GM12873 (cell line): ENCODE measurements at regions not wholly inside any gene's neighbourhood (a gene's known extent, or its start where the extent isn't known, plus 50 kb on each side); places are given as distances from the start of the nearest gene placed in this dataset.

Source experiments
- CTCF ChIP-seq: IDR thresholded peaks from 2 replicates; pipeline ENCODE4 v1.5.1; 2012; ENCODE audit warnings: low read depth, mild to moderate bottlenecking, moderate library complexity, low read length, control low read depth; ENCODE audit not compliant: insufficient read depth; ENCODE audit errors: missing control alignments

- no peak for TF ChIP-seq CTCF
These were observed 377.7 kb downstream of the TDRD15 start for GRCh38 chr2:21501376-21502027.

DNA sequence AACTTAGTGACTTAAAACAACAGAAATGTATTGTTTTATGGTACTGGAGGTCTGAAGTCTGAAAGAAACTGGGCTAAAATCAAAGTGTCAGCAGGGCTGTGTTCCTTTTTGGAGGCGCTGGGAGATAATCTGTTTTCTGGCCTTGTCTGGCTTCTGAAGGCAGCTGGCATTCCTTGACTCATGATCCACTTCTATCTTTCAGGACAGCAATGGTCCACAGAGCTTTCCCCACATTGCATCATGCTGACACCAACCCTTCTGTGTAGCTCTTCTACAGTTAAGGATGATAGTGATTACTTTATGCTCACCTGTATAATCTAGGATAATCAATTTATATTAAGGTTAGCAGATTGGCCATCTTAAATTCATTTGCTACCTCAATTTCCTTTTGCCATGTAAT lies 392.1 kb downstream of the TDRD15 start:
- no peak for TF ChIP-seq CTCF

DNA sequence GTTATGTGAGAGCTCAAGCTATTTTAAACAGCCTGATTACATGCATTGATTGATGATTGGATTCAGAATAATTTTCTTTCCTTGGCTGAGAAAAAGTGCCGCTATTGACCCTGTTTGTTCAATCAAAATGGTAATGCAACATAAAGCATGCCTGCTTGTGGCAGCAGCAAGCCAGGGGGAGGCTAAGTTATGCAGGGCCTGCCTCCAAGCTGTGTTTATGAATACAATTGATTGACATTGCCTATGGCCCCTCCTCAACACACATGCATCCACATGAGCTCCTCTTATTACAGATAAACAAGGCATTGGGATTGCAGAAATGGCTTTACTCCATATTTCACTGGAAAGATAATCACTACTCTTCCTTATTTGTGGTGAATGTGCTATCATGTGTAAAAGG lies 395.6 kb downstream of the TDRD15 start:
- TF ChIP-seq CTCF = no peak

DNA sequence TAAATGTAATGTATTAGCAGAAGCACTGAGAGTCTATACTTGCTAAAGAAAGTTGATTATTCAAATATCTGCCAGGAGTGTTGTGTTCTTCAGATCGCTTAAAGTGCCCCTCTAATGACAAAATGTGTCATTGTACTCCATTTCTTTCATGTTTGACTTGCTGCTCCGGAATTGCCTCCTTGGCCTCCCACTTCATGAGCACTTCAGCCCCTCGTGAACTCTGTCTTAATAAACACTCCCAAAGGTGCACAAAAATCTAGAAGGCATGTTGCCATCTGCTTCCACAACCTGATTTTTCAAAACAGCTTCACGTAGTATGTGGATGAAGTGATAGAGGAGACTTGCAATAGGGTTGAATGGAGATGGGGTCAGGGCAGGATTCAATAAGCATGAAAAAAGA lies 396.1 kb downstream of the TDRD15 start:
- no peak for TF ChIP-seq CTCF

GRCh38 chr2:21535826-21536225 lies 412.1 kb downstream of the TDRD15 start:
- no peak for TF ChIP-seq CTCF

DNA sequence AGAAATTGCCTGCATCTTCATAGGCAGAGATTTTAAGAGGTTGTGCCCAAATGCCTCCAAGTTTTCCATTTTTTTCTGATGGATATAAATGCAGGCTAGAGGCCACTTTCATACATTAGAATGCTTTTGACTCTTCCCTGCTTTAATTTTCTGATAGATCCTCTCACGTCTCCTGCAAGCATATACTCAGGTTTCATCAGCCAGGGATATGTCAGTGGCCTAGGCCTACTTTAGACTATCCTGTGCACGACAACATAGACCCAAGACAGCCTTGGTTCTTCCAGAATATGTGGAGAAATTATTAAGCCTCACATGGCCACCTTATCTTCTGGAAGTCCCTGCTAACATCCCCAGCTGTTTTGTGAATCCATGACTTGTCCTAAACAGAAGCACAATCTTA lies 415.9 kb downstream of the TDRD15 start:
- TF ChIP-seq CTCF = no peak

- no peak for TF ChIP-seq CTCF
These were observed 419.9 kb downstream of the TDRD15 start for GRCh38 chr2:21543630-21544029.
